ENCODE measurements at regions not wholly inside any gene's neighbourhood (a gene's known extent, or its start where the extent isn't known, plus 50 kb on each side); places are given as distances from the start of the nearest gene placed in this dataset.

GRCh38 chr14:104440297-104440956 lies 139.1 kb upstream of the C14orf180 start:
- no peak for DNase-seq (ENCODE audit: low spot score)
- WGBS: 82% methylated on average over 14 of the region's 14 CpGs

GRCh38 chr14:104441275-104442106 lies 138.1 kb upstream of the C14orf180 start:
- TF ChIP-seq RAD21 (IDR thresholded peaks at IDR 0.05): no peak
- TF ChIP-seq, protein P1, sequence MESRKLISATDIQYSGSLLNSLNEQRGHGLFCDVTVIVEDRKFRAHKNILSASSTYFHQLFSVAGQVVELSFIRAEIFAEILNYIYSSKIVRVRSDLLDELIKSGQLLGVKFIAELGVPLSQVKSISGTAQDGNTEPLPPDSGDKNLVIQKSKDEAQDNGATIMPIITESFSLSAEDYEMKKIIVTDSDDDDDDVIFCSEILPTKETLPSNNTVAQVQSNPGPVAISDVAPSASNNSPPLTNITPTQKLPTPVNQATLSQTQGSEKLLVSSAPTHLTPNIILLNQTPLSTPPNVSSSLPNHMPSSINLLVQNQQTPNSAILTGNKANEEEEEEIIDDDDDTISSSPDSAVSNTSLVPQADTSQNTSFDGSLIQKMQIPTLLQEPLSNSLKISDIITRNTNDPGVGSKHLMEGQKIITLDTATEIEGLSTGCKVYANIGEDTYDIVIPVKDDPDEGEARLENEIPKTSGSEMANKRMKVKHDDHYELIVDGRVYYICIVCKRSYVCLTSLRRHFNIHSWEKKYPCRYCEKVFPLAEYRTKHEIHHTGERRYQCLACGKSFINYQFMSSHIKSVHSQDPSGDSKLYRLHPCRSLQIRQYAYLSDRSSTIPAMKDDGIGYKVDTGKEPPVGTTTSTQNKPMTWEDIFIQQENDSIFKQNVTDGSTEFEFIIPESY (IDR thresholded peaks at IDR 0.05): no peak
- no peak for TF ChIP-seq JUND (IDR thresholded peaks at IDR 0.05)
- TF ChIP-seq YY1 (IDR thresholded peaks at IDR 0.05): no peak
- TF ChIP-seq, protein P2, sequence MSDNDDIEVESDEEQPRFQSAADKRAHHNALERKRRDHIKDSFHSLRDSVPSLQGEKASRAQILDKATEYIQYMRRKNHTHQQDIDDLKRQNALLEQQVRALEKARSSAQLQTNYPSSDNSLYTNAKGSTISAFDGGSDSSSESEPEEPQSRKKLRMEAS (IDR thresholded peaks at IDR 0.05): no peak
- no peak for TF ChIP-seq NR2F2 (IDR thresholded peaks at IDR 0.05)
- TF ChIP-seq EGR1 (IDR thresholded peaks at IDR 0.05; ENCODE audit: low read depth in 2 of 2): no peak
- Histone ChIP-seq H3K9me3 (ENCODE audit: control insufficient read depth in 4 of 4, low read length in 3 of 4) (no peaks in the 10 kb centered on the region), H3K9ac (ENCODE audit: low read depth in 1 of 2, low read length in 2 of 2) (no peak overlapping the region), H3K27ac (ENCODE audit: low read depth in 1 of 2, low read length in 2 of 2) (no peak overlapping the region), H3K4me1 (ENCODE audit: control insufficient read depth in 4 of 4, insufficient read depth in 4 of 4, low read length in 3 of 4) (no peaks in the 10 kb centered on the region), H3K4me3 (ENCODE audit: low read depth in 1 of 3, low read length in 3 of 3) (no peak overlapping the region), H3K36me3 (ENCODE audit: control insufficient read depth in 4 of 4, insufficient read depth in 3 of 4, low read depth in 1 of 4, low read length in 3 of 4) (no peaks in the 10 kb centered on the region), H3K27me3 (ENCODE audit: control insufficient read depth in 4 of 4, insufficient read depth in 4 of 4, low read length in 3 of 4) (peaks cover 0 to under 1% (median 0%) of the 10 kb centered on the region in 4 donors)
- DNase-seq (ENCODE audit: low spot score): peak; percentile 20
- 82% methylated on average over 21 of the region's 21 CpGs for WGBS

More at GRCh38 chr14:104440297-104440956, 139.1 kb upstream of the C14orf180 start:
- Histone ChIP-seq H3K27me3 (ENCODE audit: control insufficient read depth in 4 of 4, insufficient read depth in 4 of 4, low read length in 3 of 4) (no peaks in the 10 kb centered on the region), H3K27ac (ENCODE audit: low read depth in 1 of 2, low read length in 2 of 2) (no peak overlapping the region), H3K36me3 (ENCODE audit: control insufficient read depth in 4 of 4, insufficient read depth in 3 of 4, low read depth in 1 of 4, low read length in 3 of 4) (no peaks in the 10 kb centered on the region), H3K4me1 (ENCODE audit: control insufficient read depth in 4 of 4, insufficient read depth in 4 of 4, low read length in 3 of 4) (no peaks in the 10 kb centered on the region), H3K9me3 (ENCODE audit: control insufficient read depth in 4 of 4, low read length in 3 of 4) (no peaks in the 10 kb centered on the region), H3K4me3 (ENCODE audit: low read depth in 1 of 3, low read length in 3 of 3) (no peak overlapping the region), H3K9ac (ENCODE audit: low read depth in 1 of 2, low read length in 2 of 2) (no peak overlapping the region)
- TF ChIP-seq RAD21 (IDR thresholded peaks at IDR 0.05): no peak

GRCh38 chr14:104442107-104442551 lies 137.4 kb upstream of the C14orf180 start:
- H3K27ac ChIP-seq (ENCODE audit: low read depth in 1 of 2, low read length in 2 of 2): no peak overlapping the region
- H3K27me3 ChIP-seq (ENCODE audit: control insufficient read depth in 4 of 4, insufficient read depth in 4 of 4, low read length in 3 of 4): peaks cover 0 to 2% (median under 1%) of the 10 kb centered on the region in 4 donors
- TF ChIP-seq NR2F2 (IDR thresholded peaks at IDR 0.05) (no peak), FOXA2 (IDR thresholded peaks at IDR 0.05) (no peak), HNF4A (conservative IDR thresholded peaks at IDR 0.05) (no peak), RAD21 (IDR thresholded peaks at IDR 0.05) (no peak)
- no peak overlapping the region for H3K9ac ChIP-seq (ENCODE audit: low read depth in 1 of 2, low read length in 2 of 2)
- no peak overlapping the region for H3K4me3 ChIP-seq (ENCODE audit: low read depth in 1 of 3, low read length in 3 of 3)
- 80% methylated on average over 19 of the region's 19 CpGs for WGBS
- H3K4me1 ChIP-seq (ENCODE audit: control insufficient read depth in 4 of 4, insufficient read depth in 4 of 4, low read length in 3 of 4): no peaks in the 10 kb centered on the region
- no peaks in the 10 kb centered on the region for H3K36me3 ChIP-seq (ENCODE audit: control insufficient read depth in 4 of 4, insufficient read depth in 3 of 4, low read depth in 1 of 4, low read length in 3 of 4)
- peak; percentile 25 for DNase-seq (ENCODE audit: low spot score)
- no peaks in the 10 kb centered on the region for H3K9me3 ChIP-seq (ENCODE audit: control insufficient read depth in 4 of 4, low read length in 3 of 4)
